Esophagus muscularis mucosa (tissue), 4 donors: ENCODE measurements at regions not wholly inside any gene's neighbourhood (a gene's known extent, or its start where the extent isn't known, plus 50 kb on each side); places are given as distances from the start of the nearest gene placed in this dataset.

ENCODE experiments used
- DNase-seq: peaks from one replicate; pipeline ENCODE4 v3.0.0-alpha.2; 2017; ENCODE audit errors: extremely low spot score
- H3K27ac ChIP-seq, 4 donors: fragments of 200-600 bp; sonication (generic); replicated peaks in 1 of 4; 1 replicate in 3 of 4; 2 replicates in 1 of 4; pipeline ENCODE4 v1.5.1; 2016 to 2019; ENCODE audit warnings: mild to moderate bottlenecking in 1 of 4
- H3K27me3 ChIP-seq, 4 donors: fragments of 200-600 bp; sonication (generic); one replicate each; pipeline versions ENCODE4 v1.5.1 to v1.6.0; 2016 to 2019
- H3K36me3 ChIP-seq, 4 donors: fragments of 200-600 bp; sonication (generic); one replicate each; pipeline ENCODE4 v1.5.1; 2016 to 2019
- H3K4me1 ChIP-seq, 4 donors: fragments of 200-600 bp; sonication (generic); one replicate each; pipeline ENCODE4 v1.5.1; 2016 to 2019
- H3K4me3 ChIP-seq, 4 donors: fragments of 200-600 bp; sonication (generic); 1 replicate in 2 of 4; 2 replicates in 2 of 4; pipeline ENCODE4 v1.5.1; 2016 to 2019; ENCODE audit warnings: mild to moderate bottlenecking in 4 of 4, moderate library complexity in 1 of 4
- H3K9me3 ChIP-seq, 4 donors: fragments of 200-600 bp; sonication (generic); 1 replicate in 3 of 4; 2 replicates in 1 of 4; pipeline ENCODE4 v1.5.1; 2016 to 2019
- CTCF ChIP-seq, 3 experiments: fragments of 200-600 bp in 2 of 3; fragments of 450-650 bp in 1 of 3; sonication (generic) in 2 of 3; IDR thresholded peaks; one replicate each; pipeline ENCODE4 v1.5.1; 2017 to 2019; ENCODE audit warnings: antibody characterized with exemption in 3 of 3, mild to moderate bottlenecking in 2 of 3, moderate library complexity in 1 of 3
- EP300 ChIP-seq: sonication (generic); formaldehyde crosslinking; IDR thresholded peaks from one replicate; pipeline ENCODE4 v1.6.1; 2017; ENCODE audit warnings: antibody characterized with exemption
- POLR2A ChIP-seq: fragments of 450-650 bp; IDR thresholded peaks from one replicate; pipeline ENCODE4 v1.6.1; 2017; ENCODE audit warnings: antibody characterized with exemption, moderate library complexity, mild to moderate bottlenecking, low read depth
- POLR2AphosphoS5 ChIP-seq, 2 donors: sonication (generic); formaldehyde crosslinking; IDR thresholded peaks; one replicate each; pipeline ENCODE4 v1.6.1; 2017; ENCODE audit warnings: antibody characterized with exemption in 2 of 2
- WGBS: methylation state at CpG from one replicate; pipeline ENCODE4 v1.1.5; 2018; 5-methylcytosine and 5-hydroxymethylcytosine counted together
- intact Hi-C: fragments of 100-400 bp; cut with DNase I; formaldehyde crosslinking; loops from one replicate; pipeline ENCODE4 v1.15.1; 2023

- H3K36me3 ChIP-seq = no peaks in the 10 kb centered on the region
- 92% methylated on average over 3 of the region's 3 CpGs for WGBS
- no peak overlapping the region for H3K27ac ChIP-seq
- H3K4me1 ChIP-seq = no peaks in the 10 kb centered on the region
- TF ChIP-seq CTCF (IDR thresholded peaks at IDR 0.05) (no peak), POLR2AphosphoS5 (IDR thresholded peaks at IDR 0.05) (no peak), POLR2A (no peak), EP300 (no peak)
- no peaks in the 10 kb centered on the region for H3K27me3 ChIP-seq
- peaks cover 0 to under 1% (median 0%) of the 10 kb centered on the region in 4 donors for H3K9me3 ChIP-seq
- intact Hi-C loops = no loop called here
- no peak for DNase-seq
- no peak overlapping the region for H3K4me3 ChIP-seq
These were observed 74.6 kb upstream of the PRR23E start for GRCh38 chr3:127118366-127118765.

- DNase-seq = no peak
- Histone ChIP-seq H3K4me3 (no peak overlapping the region), H3K9me3 (no peaks in the 10 kb centered on the region), H3K27ac (no peak overlapping the region), H3K27me3 (peaks cover 0 to 2% (median 0%) of the 10 kb centered on the region in 4 donors), H3K4me1 (no peaks in the 10 kb centered on the region), H3K36me3 (no peaks in the 10 kb centered on the region)
- no peak for TF ChIP-seq POLR2AphosphoS5 (IDR thresholded peaks at IDR 0.05)
- TF ChIP-seq POLR2A = no peak
- TF ChIP-seq EP300 = no peak
- no peak for TF ChIP-seq CTCF (IDR thresholded peaks at IDR 0.05)
- intact Hi-C loops = no loop called here
- 60% methylated on average over 5 of the region's 5 CpGs for WGBS
These were observed 73.1 kb upstream of the PRR23E start for GRCh38 chr3:127119693-127120464.

- intact Hi-C loops = no loop called here
- H3K36me3 ChIP-seq = no peaks in the 10 kb centered on the region
- TF ChIP-seq POLR2A (no peak), CTCF (IDR thresholded peaks at IDR 0.05) (no peak), POLR2AphosphoS5 (IDR thresholded peaks at IDR 0.05) (no peak), EP300 (no peak)
- H3K27me3 ChIP-seq = peaks cover 0 to 11% (median 0%) of the 10 kb centered on the region in 4 donors
- H3K4me3 ChIP-seq = no peak overlapping the region
- no peak for DNase-seq
- H3K27ac ChIP-seq = no peak overlapping the region
- WGBS = 89% methylated on average over 13 of the region's 13 CpGs
- no peaks in the 10 kb centered on the region for H3K4me1 ChIP-seq
- H3K9me3 ChIP-seq = no peaks in the 10 kb centered on the region
These were observed 71.9 kb upstream of the PRR23E start for GRCh38 chr3:127120851-127121647.

- Histone ChIP-seq H3K27ac (no peak overlapping the region), H3K4me3 (no peak overlapping the region), H3K9me3 (no peaks in the 10 kb centered on the region), H3K4me1 (no peaks in the 10 kb centered on the region), H3K36me3 (no peaks in the 10 kb centered on the region), H3K27me3 (peaks cover 0 to 14% (median 0%) of the 10 kb centered on the region in 4 donors)
- DNase-seq = no peak
- WGBS = 83% methylated on average over 1 of the region's 1 CpG
- TF ChIP-seq EP300 (no peak), CTCF (IDR thresholded peaks at IDR 0.05) (no peak), POLR2A (no peak), POLR2AphosphoS5 (IDR thresholded peaks at IDR 0.05) (no peak)
- intact Hi-C loops = no loop called here
These were observed 71.0 kb upstream of the PRR23E start for GRCh38 chr3:127121885-127122284.
